ENCODE measurements at regions not wholly inside any gene's neighbourhood (a gene's known extent, or its start where the extent isn't known, plus 50 kb on each side); places are given as distances from the start of the nearest gene placed in this dataset.

DNA sequence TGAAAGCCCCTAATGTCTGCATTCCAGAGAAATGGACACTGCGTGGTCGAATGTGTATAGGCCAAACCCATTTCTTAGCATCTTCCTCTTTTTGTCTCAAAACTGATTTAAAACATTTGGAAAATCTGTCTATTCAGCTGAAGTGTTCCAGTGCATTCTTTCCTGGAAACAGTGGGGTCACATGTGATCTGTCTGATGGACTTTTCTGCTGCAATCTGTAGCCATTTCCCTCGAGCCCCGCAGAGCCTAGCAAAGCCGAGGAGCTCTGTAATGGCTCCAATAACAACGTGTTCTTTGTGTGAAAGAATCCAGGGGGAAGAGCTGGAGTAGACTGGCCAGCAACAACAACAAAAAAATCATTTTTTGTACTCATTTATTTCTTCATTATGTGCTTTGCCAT, 329.3 kb downstream of the BARHL2 start:
- DNase-seq = no peak
- H3K36me3 ChIP-seq (ENCODE audit: control insufficient read depth, insufficient read depth, low read length) = no peaks in the 10 kb centered on the region
- no peaks in the 10 kb centered on the region for H3K9me3 ChIP-seq (ENCODE audit: control insufficient read depth, low read depth, low read length)
- H3K27me3 ChIP-seq (ENCODE audit: control insufficient read depth, insufficient read depth, low read length) = no peaks in the 10 kb centered on the region
- H3K4me3 ChIP-seq (ENCODE audit: low read length) = no peak overlapping the region
- H3K4me1 ChIP-seq (ENCODE audit: control insufficient read depth, insufficient read depth, low read length) = peaks cover 10% of the 10 kb centered on the region
- H3K27ac ChIP-seq (ENCODE audit: low read length) = no peak overlapping the region
- 20% methylated on average over 1 of the region's 6 CpGs for WGBS (ENCODE audit: insufficient coverage, low lambda C conversion rate)

DNA sequence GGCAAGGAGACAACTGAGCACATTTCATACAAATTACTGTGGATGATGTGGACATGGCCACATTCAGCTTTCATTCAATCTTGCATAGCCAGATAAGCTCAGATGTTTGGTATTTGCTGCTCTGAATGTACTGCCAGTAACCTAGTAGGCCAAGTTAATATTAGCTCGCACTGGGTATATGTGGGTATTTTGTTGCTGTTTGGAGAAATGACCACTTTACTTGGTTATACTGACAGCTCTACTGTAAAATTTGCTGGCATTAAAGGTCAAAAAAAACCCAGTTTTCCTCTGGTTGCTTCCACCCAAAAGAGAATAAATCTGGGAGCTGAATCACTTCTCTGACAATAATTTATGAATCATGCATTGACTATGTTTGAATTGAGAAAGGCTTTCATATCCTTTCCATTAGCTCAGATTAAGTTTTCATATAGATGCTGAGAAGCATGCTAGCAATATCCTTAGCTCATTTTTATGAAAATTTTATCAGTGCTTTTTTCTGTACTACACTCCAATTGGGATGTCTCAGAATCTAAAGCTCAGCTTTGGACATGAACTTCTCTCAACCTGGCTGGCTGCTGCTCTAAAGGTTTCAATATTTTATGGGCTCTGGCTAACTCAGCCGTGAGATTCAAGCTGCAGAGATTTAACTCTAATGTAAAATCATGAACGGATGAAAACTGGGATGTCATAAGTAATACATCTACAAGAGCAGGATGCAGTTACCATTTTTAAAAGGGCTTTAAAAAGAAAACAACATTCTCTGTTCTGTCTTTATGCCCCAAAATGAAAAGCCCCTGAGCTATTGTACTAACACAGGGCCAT, 330.0 kb downstream of the BARHL2 start:
- DNase-seq = no peak
- 80% methylated on average over 1 of the region's 3 CpGs for WGBS (ENCODE audit: insufficient coverage, low lambda C conversion rate)
- H3K9me3 ChIP-seq (ENCODE audit: control insufficient read depth, low read depth, low read length) = no peaks in the 10 kb centered on the region
- peaks cover 10% of the 10 kb centered on the region for H3K4me1 ChIP-seq (ENCODE audit: control insufficient read depth, insufficient read depth, low read length)
- H3K4me3 ChIP-seq (ENCODE audit: low read length) = no peak overlapping the region
- no peak overlapping the region for H3K27ac ChIP-seq (ENCODE audit: low read length)
- H3K36me3 ChIP-seq (ENCODE audit: control insufficient read depth, insufficient read depth, low read length) = no peaks in the 10 kb centered on the region
- no peaks in the 10 kb centered on the region for H3K27me3 ChIP-seq (ENCODE audit: control insufficient read depth, insufficient read depth, low read length)

DNA sequence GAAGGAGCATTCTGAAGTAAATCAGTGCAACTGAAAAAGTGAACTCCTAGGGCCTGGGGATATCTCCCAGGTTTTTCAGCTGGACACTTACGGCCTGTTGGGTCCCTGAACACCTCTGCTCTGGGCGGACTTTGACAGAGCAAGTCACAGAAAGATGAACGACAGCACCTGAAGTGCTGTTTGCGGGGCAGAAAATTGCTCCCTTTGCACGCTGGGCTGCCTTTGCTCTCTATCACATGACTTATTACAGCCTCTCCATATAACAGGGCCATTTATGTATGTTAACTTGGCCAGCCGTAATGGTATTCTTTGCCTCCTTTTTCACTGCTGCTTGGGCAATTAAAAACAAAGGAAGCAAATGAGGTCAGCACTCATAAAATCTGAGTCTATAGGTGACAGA, 332.9 kb downstream of the BARHL2 start:
- Histone ChIP-seq H3K9me3 (ENCODE audit: control insufficient read depth, low read depth, low read length) (no peaks in the 10 kb centered on the region), H3K36me3 (ENCODE audit: control insufficient read depth, insufficient read depth, low read length) (no peaks in the 10 kb centered on the region), H3K4me3 (ENCODE audit: low read length) (no peak overlapping the region), H3K27me3 (ENCODE audit: control insufficient read depth, insufficient read depth, low read length) (no peaks in the 10 kb centered on the region), H3K27ac (ENCODE audit: low read length) (peak overlapping the region; percentile 54), H3K4me1 (ENCODE audit: control insufficient read depth, insufficient read depth, low read length) (peaks cover 10% of the 10 kb centered on the region)
- DNase-seq = peak; percentile 78 to 91
- no CpG with 5 or more reads among the region's 6 CpGs for WGBS (ENCODE audit: insufficient coverage, low lambda C conversion rate)

DNA sequence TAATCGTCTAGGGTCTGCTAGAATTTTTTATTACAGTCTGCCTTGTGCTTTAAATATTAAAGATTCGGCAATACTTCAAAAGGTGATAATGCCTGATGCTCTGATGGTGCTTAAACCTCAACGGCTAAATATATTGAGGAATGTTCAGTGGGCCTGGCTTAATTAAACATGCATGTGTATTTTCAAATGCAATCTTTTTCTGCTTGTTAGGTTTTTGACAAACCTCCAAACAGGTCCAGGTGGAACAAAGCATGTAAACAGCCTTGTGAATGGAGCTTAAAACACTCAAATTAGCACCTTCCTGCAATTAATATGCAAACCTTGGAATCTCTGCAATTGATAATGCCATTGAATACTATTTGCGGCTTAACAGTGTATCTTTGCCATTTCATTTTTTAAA, 334.9 kb downstream of the BARHL2 start:
- H3K36me3 ChIP-seq (ENCODE audit: control insufficient read depth, insufficient read depth, low read length) = no peaks in the 10 kb centered on the region

DNA sequence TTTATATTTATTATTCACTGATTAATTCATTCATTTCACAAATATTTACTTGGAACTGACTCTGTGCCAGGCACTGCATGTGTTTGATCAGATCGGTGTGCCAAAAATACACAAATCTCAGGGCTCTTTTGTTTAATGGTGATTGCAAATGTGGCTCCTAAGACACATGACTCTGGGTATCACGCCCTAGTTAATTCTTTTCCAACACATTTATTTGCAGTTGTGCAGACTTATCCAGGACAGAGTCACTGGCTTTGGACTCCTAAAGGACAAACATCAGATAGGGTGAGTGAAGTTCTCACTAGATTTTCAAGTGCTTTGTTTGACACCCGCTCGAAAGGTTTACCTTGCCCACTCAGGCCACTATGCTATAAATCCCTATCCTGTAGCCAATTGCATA, 335.5 kb downstream of the BARHL2 start:
- WGBS (ENCODE audit: insufficient coverage, low lambda C conversion rate) = no CpG with 5 or more reads among the region's 4 CpGs
- Histone ChIP-seq H3K36me3 (ENCODE audit: control insufficient read depth, insufficient read depth, low read length) (no peaks in the 10 kb centered on the region), H3K4me1 (ENCODE audit: control insufficient read depth, insufficient read depth, low read length) (peaks cover 10% of the 10 kb centered on the region), H3K27ac (ENCODE audit: low read length) (no peak overlapping the region), H3K9me3 (ENCODE audit: control insufficient read depth, low read depth, low read length) (no peaks in the 10 kb centered on the region), H3K4me3 (ENCODE audit: low read length) (no peak overlapping the region), H3K27me3 (ENCODE audit: control insufficient read depth, insufficient read depth, low read length) (no peaks in the 10 kb centered on the region)
- DNase-seq = no peak

More for the DNA sequence above, 334.9 kb downstream of the BARHL2 start:
- WGBS (ENCODE audit: insufficient coverage, low lambda C conversion rate) = 92% methylated on average over 2 of the region's 4 CpGs
- DNase-seq = no peak
- Histone ChIP-seq H3K27me3 (ENCODE audit: control insufficient read depth, insufficient read depth, low read length) (no peaks in the 10 kb centered on the region), H3K4me1 (ENCODE audit: control insufficient read depth, insufficient read depth, low read length) (peaks cover 10% of the 10 kb centered on the region), H3K9me3 (ENCODE audit: control insufficient read depth, low read depth, low read length) (no peaks in the 10 kb centered on the region), H3K4me3 (ENCODE audit: low read length) (no peak overlapping the region), H3K27ac (ENCODE audit: low read length) (no peak overlapping the region)

DNA sequence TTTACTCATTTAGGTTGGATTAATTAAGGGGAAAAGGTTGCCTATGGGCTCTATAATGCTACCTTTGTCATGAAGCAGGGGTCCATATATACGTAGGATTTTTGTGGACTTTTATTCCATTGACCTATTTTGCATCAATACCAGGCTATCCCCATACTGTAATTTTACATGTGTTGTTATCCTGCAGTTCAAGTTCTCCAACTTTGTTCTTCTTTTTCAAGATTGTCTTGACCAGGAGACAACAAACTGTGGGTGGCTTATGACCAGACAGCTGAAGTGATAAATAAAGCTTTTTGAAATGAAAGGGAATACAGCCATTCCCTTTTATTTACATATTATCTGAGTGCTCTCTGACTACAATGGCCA, 345.7 kb downstream of the BARHL2 start:
- Histone ChIP-seq H3K27me3 (ENCODE audit: control insufficient read depth, insufficient read depth, low read length) (no peaks in the 10 kb centered on the region), H3K4me1 (ENCODE audit: control insufficient read depth, insufficient read depth, low read length) (no peaks in the 10 kb centered on the region), H3K36me3 (ENCODE audit: control insufficient read depth, insufficient read depth, low read length) (no peaks in the 10 kb centered on the region), H3K9me3 (ENCODE audit: control insufficient read depth, low read depth, low read length) (no peaks in the 10 kb centered on the region), H3K4me3 (ENCODE audit: low read length) (no peak overlapping the region), H3K27ac (ENCODE audit: low read length) (no peak overlapping the region)
- DNase-seq = no peak
- no CpG with 5 or more reads among the region's 1 CpG for WGBS (ENCODE audit: insufficient coverage, low lambda C conversion rate)

DNA sequence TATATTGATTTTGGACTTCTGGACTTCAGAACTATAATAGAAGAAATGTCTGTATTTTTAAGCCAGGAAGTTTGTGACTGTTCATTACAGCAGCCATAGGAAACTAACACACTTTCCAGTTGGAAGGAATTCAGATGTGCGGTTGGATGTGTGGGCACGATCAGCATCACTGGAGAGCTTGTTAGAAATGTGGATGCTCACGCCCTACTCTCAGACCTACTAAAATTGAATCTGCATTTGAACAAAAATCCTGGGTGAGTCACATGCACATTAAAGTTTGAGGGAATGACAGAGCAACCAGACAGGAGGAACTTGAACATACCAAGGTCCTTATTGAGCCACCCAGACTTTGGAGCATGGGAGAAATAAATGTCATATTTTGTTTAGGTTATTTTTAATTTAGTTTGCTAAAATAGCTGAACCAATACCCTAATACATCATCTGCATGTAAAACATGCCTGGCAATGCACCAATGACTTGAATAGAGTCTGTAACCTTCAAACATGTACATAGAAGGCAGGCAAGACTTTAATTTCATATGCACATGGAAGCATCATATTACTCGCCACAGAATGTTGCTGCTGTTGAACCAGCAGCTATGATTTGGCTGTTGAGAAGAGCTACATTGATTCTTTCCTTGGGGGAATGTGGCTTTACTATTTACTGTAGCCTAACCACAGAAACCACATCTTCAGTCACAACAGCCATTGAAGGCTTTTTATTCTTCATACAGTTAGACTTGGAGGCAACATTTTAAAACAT, 346.2 kb downstream of the BARHL2 start:
- Histone ChIP-seq H3K4me1 (ENCODE audit: control insufficient read depth, insufficient read depth, low read length) (no peaks in the 10 kb centered on the region), H3K27me3 (ENCODE audit: control insufficient read depth, insufficient read depth, low read length) (no peaks in the 10 kb centered on the region), H3K27ac (ENCODE audit: low read length) (no peak overlapping the region), H3K4me3 (ENCODE audit: low read length) (no peak overlapping the region), H3K36me3 (ENCODE audit: control insufficient read depth, insufficient read depth, low read length) (no peaks in the 10 kb centered on the region), H3K9me3 (ENCODE audit: control insufficient read depth, low read depth, low read length) (no peaks in the 10 kb centered on the region)
- WGBS (ENCODE audit: insufficient coverage, low lambda C conversion rate) = no CpG with 5 or more reads among the region's 4 CpGs
- no peak for DNase-seq

DNA sequence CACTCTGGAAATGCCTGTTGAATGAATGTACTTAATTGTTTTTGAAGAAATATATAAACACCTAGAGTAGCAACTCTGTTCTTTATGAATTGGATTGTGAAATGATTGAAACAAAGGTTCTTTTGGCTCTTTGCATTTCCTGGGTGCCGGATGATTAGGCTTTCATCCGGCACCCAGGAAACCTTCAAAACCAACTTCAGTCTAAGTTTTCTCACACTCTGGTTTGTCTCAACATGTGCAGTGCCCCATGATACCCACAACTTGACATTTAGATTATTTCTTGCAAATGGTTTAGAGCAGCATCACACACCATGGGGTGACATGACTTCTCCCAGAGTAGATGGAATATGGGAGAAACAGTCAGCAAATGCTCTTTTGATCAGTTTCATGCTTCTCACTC, 354.9 kb downstream of the BARHL2 start:
- Histone ChIP-seq H3K9me3 (ENCODE audit: control insufficient read depth, low read depth, low read length) (no peaks in the 10 kb centered on the region), H3K4me3 (ENCODE audit: low read length) (no peak overlapping the region), H3K36me3 (ENCODE audit: control insufficient read depth, insufficient read depth, low read length) (no peaks in the 10 kb centered on the region), H3K4me1 (ENCODE audit: control insufficient read depth, insufficient read depth, low read length) (no peaks in the 10 kb centered on the region), H3K27ac (ENCODE audit: low read length) (no peak overlapping the region), H3K27me3 (ENCODE audit: control insufficient read depth, insufficient read depth, low read length) (no peaks in the 10 kb centered on the region)
- WGBS (ENCODE audit: insufficient coverage, low lambda C conversion rate) = 92% methylated on average over 2 of the region's 2 CpGs
- no peak for DNase-seq

DNA sequence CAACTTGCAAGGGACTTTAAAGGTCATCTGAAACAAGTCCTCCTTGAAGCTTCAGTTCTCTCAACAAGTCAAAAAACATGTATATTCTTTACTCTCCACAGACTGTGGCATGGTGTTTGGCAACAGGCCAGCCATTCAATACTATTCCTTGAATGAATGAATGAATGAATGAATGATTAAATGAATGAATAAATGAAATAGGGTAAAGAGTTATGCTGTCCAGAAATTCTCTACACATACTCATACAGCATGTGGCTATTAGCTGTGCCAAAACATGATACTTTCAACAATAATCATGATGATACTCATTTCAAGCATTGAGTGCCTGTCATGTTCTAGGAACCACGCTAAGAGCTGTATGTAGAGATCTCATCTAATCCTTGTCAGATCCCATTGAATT, 356.1 kb downstream of the BARHL2 start:
- WGBS (ENCODE audit: insufficient coverage, low lambda C conversion rate) = no CpG with 5 or more reads among the region's 1 CpG
- Histone ChIP-seq H3K36me3 (ENCODE audit: control insufficient read depth, insufficient read depth, low read length) (no peaks in the 10 kb centered on the region), H3K27ac (ENCODE audit: low read length) (no peak overlapping the region), H3K4me3 (ENCODE audit: low read length) (no peak overlapping the region), H3K4me1 (ENCODE audit: control insufficient read depth, insufficient read depth, low read length) (no peaks in the 10 kb centered on the region), H3K9me3 (ENCODE audit: control insufficient read depth, low read depth, low read length) (no peaks in the 10 kb centered on the region), H3K27me3 (ENCODE audit: control insufficient read depth, insufficient read depth, low read length) (no peaks in the 10 kb centered on the region)
- DNase-seq = no peak

DNA sequence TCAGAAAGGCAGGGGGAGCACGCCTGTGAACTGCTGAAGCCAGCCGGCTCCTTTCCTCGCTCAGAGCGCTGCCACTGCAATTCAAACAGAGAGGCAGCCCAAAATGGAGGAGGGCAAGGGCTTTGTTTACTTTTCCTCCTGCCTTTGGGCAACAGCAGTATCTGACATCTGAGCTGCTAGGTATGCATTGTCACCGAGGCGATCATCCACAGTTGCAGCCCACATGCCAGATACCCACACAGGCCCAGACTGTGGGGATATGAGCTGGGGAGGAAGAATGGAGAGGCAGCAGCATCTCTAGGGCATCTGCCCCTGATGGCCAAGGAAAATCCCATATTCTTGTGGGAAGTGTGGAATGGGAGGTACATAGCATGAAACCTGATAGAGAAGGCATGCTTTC, 357.1 kb downstream of the BARHL2 start:
- H3K27me3 ChIP-seq (ENCODE audit: control insufficient read depth, insufficient read depth, low read length) = peaks cover 4% of the 10 kb centered on the region
- H3K9me3 ChIP-seq (ENCODE audit: control insufficient read depth, low read depth, low read length) = no peaks in the 10 kb centered on the region
- DNase-seq = no peak
- no peak overlapping the region for H3K27ac ChIP-seq (ENCODE audit: low read length)
- no peaks in the 10 kb centered on the region for H3K4me1 ChIP-seq (ENCODE audit: control insufficient read depth, insufficient read depth, low read length)
- WGBS (ENCODE audit: insufficient coverage, low lambda C conversion rate) = no CpG with 5 or more reads among the region's 6 CpGs
- H3K4me3 ChIP-seq (ENCODE audit: low read length) = no peak overlapping the region
- no peaks in the 10 kb centered on the region for H3K36me3 ChIP-seq (ENCODE audit: control insufficient read depth, insufficient read depth, low read length)
